ENCODE measurements at regions not wholly inside any gene's neighbourhood (a gene's known extent, or its start where the extent isn't known, plus 50 kb on each side); places are given as distances from the start of the nearest gene placed in this dataset.

DNA sequence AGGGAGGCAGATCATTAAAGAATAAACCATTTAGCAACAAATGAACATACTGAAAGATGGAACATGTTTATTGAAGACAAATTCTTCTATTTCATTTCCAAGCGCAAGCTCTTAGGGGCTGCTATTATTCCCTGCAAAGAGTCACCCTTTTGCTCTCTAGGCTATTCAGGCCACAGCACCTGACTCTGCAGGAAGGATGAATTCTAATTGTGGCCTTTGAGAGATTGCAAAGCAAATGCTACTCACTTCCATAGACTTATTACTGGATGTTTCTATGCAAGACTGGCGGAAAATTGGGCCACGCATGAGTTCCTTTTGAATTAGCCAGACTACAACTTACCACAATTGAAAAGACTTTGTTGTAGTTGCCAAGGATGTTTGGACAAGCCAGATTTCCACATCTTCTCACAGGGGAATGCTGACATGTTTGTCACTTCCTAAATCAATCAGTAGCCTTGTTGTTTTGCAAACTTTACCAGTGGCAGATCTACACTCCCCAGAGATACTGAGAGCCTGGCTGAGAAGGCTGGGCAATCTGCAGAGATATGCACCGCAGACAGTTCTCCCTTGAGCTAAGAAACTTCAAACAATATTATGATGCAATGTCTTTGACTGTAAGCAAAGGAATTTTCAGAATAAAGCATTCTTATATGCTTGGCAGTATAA lies 334.3 kb upstream of the SYT1 start:
- DNase-seq (ENCODE audit: low spot score), result no peak
- Histone ChIP-seq H3K27ac (no peak overlapping the region), H2AFZ (no peak overlapping the region), H4K20me1 (ENCODE audit: insufficient read depth, poor library complexity, severe bottlenecking) (no peaks in the 10 kb centered on the region), H3K4me3 (no peak overlapping the region), H3K4me2 (no peak overlapping the region), H3K36me3 (replicated peaks; ENCODE audit: insufficient read depth, low read depth) (no peaks in the 10 kb centered on the region), H3K4me1 (ENCODE audit: insufficient read depth) (no peaks in the 10 kb centered on the region), H3K9me2 (replicated peaks; ENCODE audit: insufficient read depth) (no peaks in the 10 kb centered on the region), H3K79me2 (no peaks in the 10 kb centered on the region), H3K27me3 (no peaks in the 10 kb centered on the region), H3K9me3 (ENCODE audit: low read depth) (no peaks in the 10 kb centered on the region)
- 78% methylated on average over 4 of the region's 4 CpGs for WGBS (ENCODE audit: low lambda C conversion rate, missing lambda C conversion rate)
- no peak for TF ChIP-seq EZH2phosphoT487 (IDR thresholded peaks at IDR 0.05; ENCODE audit: low read depth, severe bottlenecking, unreplicated experiment)
- no peak for TF ChIP-seq EZH2 (IDR thresholded peaks at IDR 0.05; ENCODE audit: borderline replicate concordance)
- TF ChIP-seq, protein P1, sequence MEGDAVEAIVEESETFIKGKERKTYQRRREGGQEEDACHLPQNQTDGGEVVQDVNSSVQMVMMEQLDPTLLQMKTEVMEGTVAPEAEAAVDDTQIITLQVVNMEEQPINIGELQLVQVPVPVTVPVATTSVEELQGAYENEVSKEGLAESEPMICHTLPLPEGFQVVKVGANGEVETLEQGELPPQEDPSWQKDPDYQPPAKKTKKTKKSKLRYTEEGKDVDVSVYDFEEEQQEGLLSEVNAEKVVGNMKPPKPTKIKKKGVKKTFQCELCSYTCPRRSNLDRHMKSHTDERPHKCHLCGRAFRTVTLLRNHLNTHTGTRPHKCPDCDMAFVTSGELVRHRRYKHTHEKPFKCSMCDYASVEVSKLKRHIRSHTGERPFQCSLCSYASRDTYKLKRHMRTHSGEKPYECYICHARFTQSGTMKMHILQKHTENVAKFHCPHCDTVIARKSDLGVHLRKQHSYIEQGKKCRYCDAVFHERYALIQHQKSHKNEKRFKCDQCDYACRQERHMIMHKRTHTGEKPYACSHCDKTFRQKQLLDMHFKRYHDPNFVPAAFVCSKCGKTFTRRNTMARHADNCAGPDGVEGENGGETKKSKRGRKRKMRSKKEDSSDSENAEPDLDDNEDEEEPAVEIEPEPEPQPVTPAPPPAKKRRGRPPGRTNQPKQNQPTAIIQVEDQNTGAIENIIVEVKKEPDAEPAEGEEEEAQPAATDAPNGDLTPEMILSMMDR (IDR thresholded peaks at IDR 0.05; ENCODE audit: poor library complexity), result no peak

DNA sequence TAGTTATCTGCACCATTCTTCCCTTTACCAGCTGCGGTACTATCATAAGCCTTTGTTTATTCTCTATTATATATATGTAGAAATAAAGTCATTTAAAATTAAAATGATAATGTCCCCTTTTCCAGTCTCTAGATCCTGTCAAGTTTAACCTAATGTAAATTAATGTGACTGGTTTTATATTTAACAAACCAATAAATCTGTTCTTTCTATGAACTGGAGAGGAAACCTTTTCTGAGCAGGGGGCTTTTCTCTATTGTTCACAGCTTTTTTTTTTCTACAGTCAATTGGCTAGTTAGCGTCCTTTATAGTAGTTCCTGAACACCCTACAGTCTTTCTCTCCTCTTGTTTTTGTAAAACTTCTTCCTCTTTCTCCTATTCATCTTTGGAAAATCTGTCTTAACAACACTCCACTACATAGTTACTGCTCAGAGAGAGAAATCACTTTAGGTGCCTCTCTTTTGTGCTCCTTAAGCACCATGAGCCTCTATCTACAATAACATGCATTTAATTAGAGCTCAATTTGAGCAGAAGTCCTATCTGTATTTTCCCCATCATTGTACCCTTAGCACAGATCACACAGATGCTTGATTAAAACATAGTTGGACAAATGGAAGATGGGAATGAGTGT lies 332.6 kb upstream of the SYT1 start:
- no peak overlapping the region for H3K4me3 ChIP-seq
- no peaks in the 10 kb centered on the region for H3K79me2 ChIP-seq
- H3K27ac ChIP-seq, result no peak overlapping the region
- no peaks in the 10 kb centered on the region for H4K20me1 ChIP-seq (ENCODE audit: insufficient read depth, poor library complexity, severe bottlenecking)
- no peak for DNase-seq (ENCODE audit: low spot score)
- H3K36me3 ChIP-seq (replicated peaks; ENCODE audit: insufficient read depth, low read depth), result no peaks in the 10 kb centered on the region
- WGBS (ENCODE audit: low lambda C conversion rate, missing lambda C conversion rate), result 70% methylated on average over 2 of the region's 2 CpGs
- no peaks in the 10 kb centered on the region for H3K9me3 ChIP-seq (ENCODE audit: low read depth)
- no peaks in the 10 kb centered on the region for H3K4me1 ChIP-seq (ENCODE audit: insufficient read depth)
- H3K27me3 ChIP-seq, result no peaks in the 10 kb centered on the region
- H3K9me2 ChIP-seq (replicated peaks; ENCODE audit: insufficient read depth), result no peaks in the 10 kb centered on the region
- H2AFZ ChIP-seq, result no peak overlapping the region
- no peak overlapping the region for H3K4me2 ChIP-seq
- TF ChIP-seq EZH2 (IDR thresholded peaks at IDR 0.05; ENCODE audit: borderline replicate concordance), result no peak
- TF ChIP-seq, protein P1 (IDR thresholded peaks at IDR 0.05; ENCODE audit: poor library complexity), result no peak
- no peak for TF ChIP-seq EZH2phosphoT487 (IDR thresholded peaks at IDR 0.05; ENCODE audit: low read depth, severe bottlenecking, unreplicated experiment)

DNA sequence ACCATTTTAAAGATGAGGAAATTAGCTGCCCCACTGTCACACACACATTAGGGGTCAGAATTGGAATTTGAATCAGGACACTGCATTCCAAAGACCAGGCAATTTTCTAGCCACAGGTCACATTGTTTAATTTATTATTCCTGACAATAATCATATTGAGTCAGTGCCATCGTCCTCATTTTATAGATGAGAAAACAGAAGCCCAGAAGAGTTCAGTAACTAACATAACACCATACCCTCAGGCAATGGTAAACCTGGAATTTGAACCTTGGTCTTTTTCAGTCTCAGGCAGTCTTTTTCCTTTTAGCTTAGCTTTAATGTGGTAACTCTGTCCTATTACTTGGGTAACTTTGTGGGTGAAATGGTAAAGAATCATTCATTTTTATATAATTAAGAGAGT lies 330.3 kb upstream of the SYT1 start:
- no peaks in the 10 kb centered on the region for H3K36me3 ChIP-seq (replicated peaks; ENCODE audit: insufficient read depth, low read depth)
- TF ChIP-seq, protein P1 (IDR thresholded peaks at IDR 0.05; ENCODE audit: poor library complexity), result no peak
- TF ChIP-seq EZH2phosphoT487 (IDR thresholded peaks at IDR 0.05; ENCODE audit: low read depth, severe bottlenecking, unreplicated experiment) (no peak), EZH2 (IDR thresholded peaks at IDR 0.05; ENCODE audit: borderline replicate concordance) (no peak)
- no peak for DNase-seq (ENCODE audit: low spot score)
- H3K9me3 ChIP-seq (ENCODE audit: low read depth), result no peaks in the 10 kb centered on the region
- no peaks in the 10 kb centered on the region for H3K4me1 ChIP-seq (ENCODE audit: insufficient read depth)
- no peak overlapping the region for H3K27ac ChIP-seq
- no peaks in the 10 kb centered on the region for H3K9me2 ChIP-seq (replicated peaks; ENCODE audit: insufficient read depth)
- 47% methylated on average over 1 of the region's 1 CpG for WGBS (ENCODE audit: low lambda C conversion rate, missing lambda C conversion rate)
- H3K79me2 ChIP-seq, result no peaks in the 10 kb centered on the region
- no peaks in the 10 kb centered on the region for H4K20me1 ChIP-seq (ENCODE audit: insufficient read depth, poor library complexity, severe bottlenecking)
- no peak overlapping the region for H3K4me2 ChIP-seq
- no peak overlapping the region for H3K4me3 ChIP-seq
- no peak overlapping the region for H2AFZ ChIP-seq
- H3K27me3 ChIP-seq, result no peaks in the 10 kb centered on the region

Data from hepatocyte (in vitro differentiated cells).